K562 (cell line): ENCODE measurements at regions not wholly inside any gene's neighbourhood (a gene's known extent, or its start where the extent isn't known, plus 50 kb on each side); places are given as distances from the start of the nearest gene placed in this dataset.

Source experiments
- ATAC-seq: fragments of 200-7000 bp; cut with Tn5 transposase; 3 replicates; pipeline ENCODE4 v1.9.1; 2020; ENCODE audit warnings: moderate library complexity
- BruUV-seq: library from RNA; stranded (reverse); fragments of 400-500 nt; replicated peaks from 2 replicates; lab custom pipeline; 2021; lab: Mats Ljungman, UMichigan
- CTCF ChIA-PET: fragments of 300-600 bp; formaldehyde crosslinking; extraction: SDS; loops from one replicate; lab custom pipeline; 2021; ENCODE audit warnings: low intra/inter-chr PET ratio; lab: Yijun Ruan, JAX
- POLR2A ChIA-PET: fragments of 300-600, 350-650 bp; sonication (Branson Sonifier 250); formaldehyde crosslinking; extraction: SDS; loops from one replicate; lab custom pipeline; 2021; ENCODE audit warnings: antibody characterized with exemption, inconsistent platforms; lab: Yijun Ruan, JAX
- DNase-seq, 4 experiments: peaks; one replicate each; pipeline versions ENCODE4 v3.0.0 to v3.0.0-alpha.2; 2011 to 2018; ENCODE audit warnings: low spot score in 3 of 4, mixed read lengths in 3 of 4; ENCODE audit errors: extremely low read depth in 1 of 4
- FAIRE-seq: peaks from 2 replicates; lab custom pipeline; 2011; peaks lifted over from hg19 to GRCh38; lab: Jason Lieb, UNC
- H2AFZ ChIP-seq: 2 replicates; pipeline ENCODE4 v1.6.0; 2011; ENCODE audit warnings: low read depth, low read length, control low read depth, inconsistent platforms
- H3K27ac ChIP-seq: fragments of 200-600 bp; 3 replicates; pipeline ENCODE4 v1.8.0; 2011; ENCODE audit warnings: low read depth, mild to moderate bottlenecking, control low read depth, inconsistent platforms, low read length, moderate library complexity, mixed read lengths; ENCODE audit errors: extremely low read depth
- H3K27me3 ChIP-seq, 2 experiments: fragments of 300-600 bp in 1 of 2; 2 replicates in 1 of 2; 3 replicates in 1 of 2; pipeline versions ENCODE4 v1.6.0 to v1.8.0; 2011; ENCODE audit warnings: inconsistent platforms in 2 of 2, low read length in 2 of 2, mild to moderate bottlenecking in 1 of 2, mixed read lengths in 1 of 2, moderate library complexity in 1 of 2; ENCODE audit not compliant: control insufficient read depth in 2 of 2, insufficient read depth in 2 of 2
- H3K36me3 ChIP-seq: fragments of 300-600 bp; 3 replicates; pipeline ENCODE4 v1.8.0; 2011; ENCODE audit warnings: mild to moderate bottlenecking, low read length, inconsistent platforms; ENCODE audit not compliant: control insufficient read depth, insufficient read depth
- H3K4me1 ChIP-seq, 2 experiments: fragments of 200-600 bp in 1 of 2; replicated peaks in 1 of 2; 2 replicates in 1 of 2; 3 replicates in 1 of 2; pipeline versions ENCODE4 v1.5.1 to v1.8.0; 2011; ENCODE audit warnings: inconsistent platforms in 2 of 2, low read length in 2 of 2, mild to moderate bottlenecking in 1 of 2, mixed read lengths in 1 of 2, moderate library complexity in 1 of 2; ENCODE audit not compliant: control insufficient read depth in 2 of 2, insufficient read depth in 2 of 2
- H3K4me2 ChIP-seq: 2 replicates; pipeline ENCODE4 v1.6.1; 2011; ENCODE audit warnings: low read length, control low read depth, inconsistent platforms, mixed read lengths; ENCODE audit not compliant: insufficient read depth
- H3K4me3 ChIP-seq: fragments of 200-600 bp; sonication (generic), shearing (Covaris generic); 2 replicates; pipeline ENCODE4 v1.5.1; 2016; ENCODE audit warnings: control low read depth, inconsistent platforms
- H3K79me2 ChIP-seq: fragments of 200-600 bp; 3 replicates; pipeline ENCODE4 v1.8.0; 2011; ENCODE audit warnings: low read length, inconsistent platforms; ENCODE audit not compliant: control insufficient read depth, insufficient read depth
- H3K9ac ChIP-seq, 2 experiments: 2 replicates each; pipeline versions ENCODE4 v1.6.0 to v1.6.1; 2011; ENCODE audit warnings: low read depth in 2 of 2, low read length in 2 of 2, control low read depth in 1 of 2, inconsistent platforms in 1 of 2, mild to moderate bottlenecking in 1 of 2, mixed read lengths in 1 of 2; ENCODE audit not compliant: insufficient read depth in 1 of 2
- H3K9me1 ChIP-seq: one replicate; pipeline ENCODE4 v1.6.0; 2011; ENCODE audit warnings: inconsistent platforms, mild to moderate bottlenecking, low read length, moderate library complexity; ENCODE audit not compliant: control insufficient read depth, insufficient read depth
- H3K9me3 ChIP-seq: replicated peaks from 2 replicates; pipeline ENCODE4 v1.5.1; 2011; ENCODE audit warnings: low read depth, low read length, inconsistent platforms; ENCODE audit not compliant: control insufficient read depth, insufficient read depth
- H4K20me1 ChIP-seq: replicated peaks from 2 replicates; pipeline ENCODE4 v1.6.1; 2011; ENCODE audit warnings: low read length, inconsistent platforms, mixed read lengths; ENCODE audit not compliant: control insufficient read depth, insufficient read depth
- BCLAF1 ChIP-seq, 2 experiments: fragments of 450-650 bp in 1 of 2; IDR thresholded peaks; 2 replicates each; pipeline ENCODE4 v1.6.1; 2011 to 2017; ENCODE audit warnings: low read depth in 2 of 2, antibody characterized with exemption in 1 of 2, borderline replicate concordance in 1 of 2, low read length in 1 of 2, mild to moderate bottlenecking in 1 of 2, mixed read lengths in 1 of 2; ENCODE audit not compliant: control insufficient read depth in 1 of 2
- CLOCK ChIP-seq: fragments of 250-450 bp; sonication (Bioruptor Pico); IDR thresholded peaks from 2 replicates; pipeline ENCODE4 v1.4.0; 2020; ENCODE audit warnings: mild to moderate bottlenecking, moderate library complexity, borderline replicate concordance
- POLR2AphosphoS5 ChIP-seq: IDR thresholded peaks from 2 replicates; pipeline ENCODE4 v1.6.1; 2011; ENCODE audit warnings: mild to moderate bottlenecking, low read depth, low read length, moderate library complexity; ENCODE audit not compliant: control insufficient read depth, insufficient read depth
- RBBP5 ChIP-seq: fragments of 200-600 bp; sonication (generic); IDR thresholded peaks from 2 replicates; pipeline ENCODE4 v1.6.1; 2012; ENCODE audit warnings: borderline replicate concordance, mild to moderate bottlenecking, low read length, control low read depth, inconsistent platforms; ENCODE audit not compliant: insufficient read depth, poor library complexity, severe bottlenecking
- RBM14 ChIP-seq: fragments of 200-400 bp; formaldehyde crosslinking; IDR thresholded peaks from 2 replicates; pipeline ENCODE4 v1.6.1; 2018; ENCODE audit warnings: low read depth, mild to moderate bottlenecking, low read length, moderate library complexity, borderline replicate concordance; ENCODE audit not compliant: insufficient read depth
- SMARCA5 ChIP-seq: fragments of 450-650 bp; IDR thresholded peaks from 2 replicates; pipeline ENCODE4 v1.6.1; 2016
- SOX6 ChIP-seq: fragments of 450-650 bp; IDR thresholded peaks from 2 replicates; pipeline ENCODE4 v1.6.1; 2014; ENCODE audit warnings: mild to moderate bottlenecking
- YBX1 ChIP-seq: fragments of 450-650 bp; IDR thresholded peaks from 2 replicates; pipeline ENCODE4 v1.7.1; 2016; ENCODE audit warnings: mild to moderate bottlenecking
- ZBTB17 ChIP-seq: fragments of 450-650 bp; formaldehyde crosslinking; IDR thresholded peaks from 2 replicates; pipeline ENCODE4 v1.4.0; 2020; ENCODE audit warnings: mild to moderate bottlenecking
- ZKSCAN8 ChIP-seq: fragments of 200-800 bp; sonication (Bioruptor generic); IDR thresholded peaks from 2 replicates; pipeline ENCODE4 v1.6.1; 2016; ENCODE audit warnings: missing genetic modification characterization, missing compliant biosample characterization
- ZNF253 ChIP-seq: fragments of 250-450 bp; sonication (Bioruptor Pico); conservative IDR thresholded peaks from 2 replicates; pipeline ENCODE4 v1.6.1; 2021; ENCODE audit warnings: mild to moderate bottlenecking
- ZNF41 ChIP-seq: fragments of 250-450 bp; sonication (Bioruptor Pico); conservative IDR thresholded peaks from 2 replicates; pipeline ENCODE4 v1.4.0; 2020; ENCODE audit warnings: mild to moderate bottlenecking
- ZNF449 ChIP-seq: fragments of 250-450 bp; sonication (Bioruptor Pico); IDR thresholded peaks from 2 replicates; pipeline ENCODE4 v1.8.0; 2022; ENCODE audit warnings: moderate library complexity, mild to moderate bottlenecking, inconsistent platforms
- WGBS: fragments of 100-300 bp; shearing (Covaris generic); methylation state at CpG from one replicate; pipeline ENCODE4 v1.1.6; 2016; ENCODE audit warnings: low coverage, mixed read lengths; ENCODE audit not compliant: insufficient coverage; ENCODE audit errors: missing lambda C conversion rate; 5-methylcytosine and 5-hydroxymethylcytosine counted together
- in situ Hi-C: fragments of 300-500 bp; cut with MboI; formaldehyde crosslinking; loops from 4 replicates; pipeline ENCODE4 v1.15.0; 2018; ENCODE audit warnings: inconsistent platforms, mixed read lengths
- intact Hi-C: fragments of 100-400 bp; cut with micrococcal nuclease; formaldehyde crosslinking; loops from 2 replicates; pipeline ENCODE4 v1.14.2; 2022
- TF ChIP-seq, protein P1 (sequence below): fragments of 250-450 bp; sonication (Bioruptor Pico); IDR thresholded peaks from 2 replicates; pipeline ENCODE4 v1.5.0; 2020; ENCODE audit warnings: mild to moderate bottlenecking, borderline replicate concordance

GRCh38 chr10:121385136-121385535, 213.1 kb downstream of the FGFR2 start:
- H3K9me1 ChIP-seq = no peaks in the 10 kb centered on the region
- BruUV-seq = no TSS peak
- no peak overlapping the region for H2AFZ ChIP-seq
- WGBS = 0% methylated on average over 1 of the region's 1 CpG
- H3K9me3 ChIP-seq = no peaks in the 10 kb centered on the region
- POLR2A ChIA-PET = no interaction called here
- CTCF ChIA-PET = no interaction called here
- no peaks in the 10 kb centered on the region for H3K4me1 ChIP-seq
- intact Hi-C loops (no loop called here), in situ Hi-C loops (no loop called here)
- DNase-seq (no peak), FAIRE-seq (no peak), ATAC-seq (no peak)
- no peak overlapping the region for H3K27ac ChIP-seq
- H3K9ac ChIP-seq = no peak overlapping the region
- H3K4me3 ChIP-seq = no peak overlapping the region
- H3K79me2 ChIP-seq = no peaks in the 10 kb centered on the region
- no peaks in the 10 kb centered on the region for H3K36me3 ChIP-seq
- H3K4me2 ChIP-seq = no peak overlapping the region
- H3K27me3 ChIP-seq = no peaks in the 10 kb centered on the region
- H4K20me1 ChIP-seq = no peaks in the 10 kb centered on the region
- TF ChIP-seq ZKSCAN8 (CRISPR knock-in tag) (no peak), RBM14 (no peak), RBBP5 (no peak), SOX6 (no peak), YBX1 (no peak), ZNF449 (no peak), SMARCA5 (no peak), BCLAF1 (IDR thresholded peaks at IDR 0.05; ENCODE audit: borderline replicate concordance in 1 of 2, control insufficient read depth in 1 of 2, low read depth in 2 of 2, low read length in 1 of 2) (no peak), CLOCK (no peak), POLR2AphosphoS5 (no peak), ZBTB17 (CRISPR knock-in tag) (no peak), ZNF41 (no peak), ZNF253 (CRISPR knock-in tag) (no peak)
- TF ChIP-seq, protein P1, sequence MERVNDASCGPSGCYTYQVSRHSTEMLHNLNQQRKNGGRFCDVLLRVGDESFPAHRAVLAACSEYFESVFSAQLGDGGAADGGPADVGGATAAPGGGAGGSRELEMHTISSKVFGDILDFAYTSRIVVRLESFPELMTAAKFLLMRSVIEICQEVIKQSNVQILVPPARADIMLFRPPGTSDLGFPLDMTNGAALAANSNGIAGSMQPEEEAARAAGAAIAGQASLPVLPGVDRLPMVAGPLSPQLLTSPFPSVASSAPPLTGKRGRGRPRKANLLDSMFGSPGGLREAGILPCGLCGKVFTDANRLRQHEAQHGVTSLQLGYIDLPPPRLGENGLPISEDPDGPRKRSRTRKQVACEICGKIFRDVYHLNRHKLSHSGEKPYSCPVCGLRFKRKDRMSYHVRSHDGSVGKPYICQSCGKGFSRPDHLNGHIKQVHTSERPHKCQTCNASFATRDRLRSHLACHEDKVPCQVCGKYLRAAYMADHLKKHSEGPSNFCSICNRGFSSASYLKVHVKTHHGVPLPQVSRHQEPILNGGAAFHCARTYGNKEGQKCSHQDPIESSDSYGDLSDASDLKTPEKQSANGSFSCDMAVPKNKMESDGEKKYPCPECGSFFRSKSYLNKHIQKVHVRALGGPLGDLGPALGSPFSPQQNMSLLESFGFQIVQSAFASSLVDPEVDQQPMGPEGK = no peak
